H1 (cell line): ENCODE measurements at regions not wholly inside any gene's neighbourhood (a gene's known extent, or its start where the extent isn't known, plus 50 kb on each side); places are given as distances from the start of the nearest gene placed in this dataset.

Experiments used
- CBX5 ChIP-seq: fragments of 300-800, 300-1000 bp; sonication (generic); IDR thresholded peaks from 2 replicates; pipeline ENCODE4 v1.7.1; 2016; ENCODE audit warnings: antibody characterized with exemption, low read length, low read depth
- CEBPB ChIP-seq: IDR thresholded peaks from 2 replicates; pipeline ENCODE4 v1.6.1; 2012; ENCODE audit warnings: low read depth, low read length
- CHD7 ChIP-seq: fragments of 300-600 bp; sonication (generic); IDR thresholded peaks from 2 replicates; pipeline ENCODE4 v1.7.1; 2012; ENCODE audit warnings: low read length, moderate library complexity, mild to moderate bottlenecking, inconsistent platforms; ENCODE audit not compliant: insufficient replicate concordance
- CTBP2 ChIP-seq: IDR thresholded peaks from 2 replicates; pipeline ENCODE4 v1.7.0; 2011; ENCODE audit warnings: borderline replicate concordance, mild to moderate bottlenecking, moderate library complexity, mixed read lengths, low read length; ENCODE audit not compliant: insufficient read depth, insufficient read length
- HDAC6 ChIP-seq: IDR thresholded peaks from one replicate; pipeline ENCODE4 v1.7.1; 2012; ENCODE audit warnings: low read depth, mild to moderate bottlenecking, inconsistent platforms, low read length, moderate library complexity
- NANOG ChIP-seq: IDR thresholded peaks from 2 replicates; pipeline ENCODE4 v1.6.1; 2011; ENCODE audit warnings: low read length, low read depth, mild to moderate bottlenecking, inconsistent platforms; ENCODE audit not compliant: insufficient read depth, poor library complexity, severe bottlenecking
- NRF1 ChIP-seq: IDR thresholded peaks from 2 replicates; pipeline ENCODE4 v1.6.1; 2011; ENCODE audit warnings: mild to moderate bottlenecking, low read depth, low read length, improper control_type of control experiment
- POLR2AphosphoS5 ChIP-seq: IDR thresholded peaks from 2 replicates; pipeline ENCODE4 v1.6.1; 2011; ENCODE audit warnings: low read depth, low read length
- RAD21 ChIP-seq, 2 experiments: IDR thresholded peaks in 1 of 2; conservative IDR thresholded peaks in 1 of 2; 2 replicates each; pipeline ENCODE4 v1.6.1; 2011; ENCODE audit warnings: low read depth in 2 of 2, low read length in 2 of 2, improper control_type of control experiment in 1 of 2, inconsistent platforms in 1 of 2, mild to moderate bottlenecking in 1 of 2, moderate library complexity in 1 of 2
- SAP30 ChIP-seq: fragments of 300-600 bp; sonication (generic); IDR thresholded peaks from 2 replicates; pipeline ENCODE4 v1.7.1; 2012; ENCODE audit warnings: low read length, moderate library complexity, mild to moderate bottlenecking, inconsistent platforms; ENCODE audit not compliant: insufficient read depth, insufficient replicate concordance
- TAF7 ChIP-seq: optimal IDR thresholded peaks from 2 replicates; pipeline ENCODE3; 2011; ENCODE audit warnings: low read depth, mild to moderate bottlenecking, inconsistent platforms, low read length, moderate library complexity, borderline replicate concordance
- TEAD4 ChIP-seq: IDR thresholded peaks from 2 replicates; pipeline ENCODE4 v1.6.1; 2012; ENCODE audit warnings: low read depth, low read length, inconsistent platforms, mixed read lengths

DNA sequence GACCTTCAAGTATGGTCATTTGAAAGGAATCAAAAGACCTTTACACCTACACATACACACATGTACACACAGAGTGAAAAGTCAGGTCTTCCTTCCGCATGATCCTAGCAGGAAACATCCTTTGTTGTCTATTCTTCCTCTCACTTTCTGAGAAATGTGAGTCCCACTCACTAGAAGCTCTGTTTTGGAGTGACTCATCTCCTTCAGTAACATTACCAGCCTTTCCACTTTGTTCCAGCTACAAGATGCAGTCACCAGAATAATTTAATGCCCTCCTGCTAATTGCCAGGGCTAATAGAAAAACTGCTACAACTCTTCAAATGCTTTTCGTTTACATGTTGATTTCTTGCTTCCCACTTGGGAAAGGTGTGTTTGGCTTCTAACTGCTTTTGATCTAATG lies 417.3 kb downstream of the RASEF start (continued):
- no peak for TF ChIP-seq CHD7
- no peak for TF ChIP-seq CBX5
- TF ChIP-seq RAD21 (IDR thresholded peaks at IDR 0.05 in 1 of 2, conservative IDR thresholded peaks at IDR 0.05 in 1 of 2; ENCODE audit: low read depth in 2 of 2, low read length in 2 of 2) = no peak
- no peak for TF ChIP-seq NANOG
- no peak for TF ChIP-seq TAF7
- TF ChIP-seq CTBP2 = no peak
- TF ChIP-seq HDAC6 = no peak
- no peak for TF ChIP-seq NRF1
- TF ChIP-seq SAP30 = no peak
- no peak for TF ChIP-seq POLR2AphosphoS5
- TF ChIP-seq CEBPB = no peak
- TF ChIP-seq TEAD4 = no peak
